Glomerular visceral epithelial cell (primary cell): ENCODE measurements at regions not wholly inside any gene's neighbourhood (a gene's known extent, or its start where the extent isn't known, plus 50 kb on each side); places are given as distances from the start of the nearest gene placed in this dataset.
A peak's percentile ranks its signal among the peaks of the same experiment; 100 is the strongest.

ENCODE experiments used
- DNase-seq: peaks from one replicate; pipeline ENCODE4 v3.0.0-alpha.2; 2016; ENCODE audit errors: extremely low spot score

DNA sequence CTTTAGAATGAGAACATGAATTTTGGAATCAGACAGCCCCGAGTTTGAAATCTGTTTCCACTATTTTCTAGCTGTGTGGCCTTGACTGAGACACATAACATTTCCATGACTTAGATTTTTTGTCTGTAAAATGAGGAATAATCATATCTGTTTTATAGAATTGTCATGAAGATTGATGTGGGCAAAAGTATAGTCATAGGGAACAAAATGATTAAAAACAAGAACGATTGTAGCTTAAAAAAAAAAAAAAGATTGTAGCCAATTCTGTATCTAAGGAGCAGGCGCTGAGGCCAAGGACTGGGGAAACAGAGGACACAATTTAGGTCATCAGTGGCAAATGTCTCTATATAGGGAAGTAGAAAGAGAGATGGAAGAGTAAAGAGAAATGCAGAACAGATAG is 201.6 kb upstream of the C1QTNF7 start:
- DNase-seq, result no peak

DNA sequence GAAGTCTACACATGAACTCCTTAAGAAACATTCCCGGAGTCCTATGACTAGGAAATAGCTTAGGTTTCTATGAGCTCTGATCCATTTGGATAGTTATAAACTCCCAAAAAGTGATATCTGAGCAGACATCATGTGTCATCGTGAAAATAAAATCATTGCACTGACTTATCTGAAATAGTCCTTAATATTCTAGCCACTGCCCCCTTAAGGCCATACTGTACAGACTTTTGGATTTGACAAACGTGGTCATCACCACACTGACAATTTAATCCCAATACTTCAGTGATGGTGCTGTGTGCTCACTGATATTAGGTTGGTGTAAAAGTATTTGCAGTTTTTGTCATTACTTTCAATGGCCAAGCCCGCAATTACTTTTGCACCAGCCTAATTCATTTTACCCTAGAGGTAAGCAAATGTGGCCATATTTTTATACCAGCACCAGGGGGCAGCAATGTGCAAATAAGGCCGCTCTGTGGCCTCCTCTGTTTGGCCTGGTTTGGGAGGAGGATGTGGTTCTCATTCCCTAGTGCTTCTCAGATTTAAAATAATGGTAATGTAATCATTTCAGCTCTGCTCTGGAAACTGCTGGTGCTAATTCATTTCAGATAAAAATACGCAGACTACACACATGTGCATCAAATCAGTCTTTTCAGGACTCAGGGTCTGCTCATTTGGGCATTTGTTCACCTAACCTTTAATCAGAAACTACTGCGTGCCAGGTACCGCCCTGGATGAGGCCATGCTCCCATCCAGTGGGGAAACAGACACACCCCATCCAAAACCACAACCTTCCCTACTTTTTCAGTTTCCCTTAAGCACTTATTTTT is 196.4 kb upstream of the C1QTNF7 start:
- DNase-seq, result peak; percentile 76

DNA sequence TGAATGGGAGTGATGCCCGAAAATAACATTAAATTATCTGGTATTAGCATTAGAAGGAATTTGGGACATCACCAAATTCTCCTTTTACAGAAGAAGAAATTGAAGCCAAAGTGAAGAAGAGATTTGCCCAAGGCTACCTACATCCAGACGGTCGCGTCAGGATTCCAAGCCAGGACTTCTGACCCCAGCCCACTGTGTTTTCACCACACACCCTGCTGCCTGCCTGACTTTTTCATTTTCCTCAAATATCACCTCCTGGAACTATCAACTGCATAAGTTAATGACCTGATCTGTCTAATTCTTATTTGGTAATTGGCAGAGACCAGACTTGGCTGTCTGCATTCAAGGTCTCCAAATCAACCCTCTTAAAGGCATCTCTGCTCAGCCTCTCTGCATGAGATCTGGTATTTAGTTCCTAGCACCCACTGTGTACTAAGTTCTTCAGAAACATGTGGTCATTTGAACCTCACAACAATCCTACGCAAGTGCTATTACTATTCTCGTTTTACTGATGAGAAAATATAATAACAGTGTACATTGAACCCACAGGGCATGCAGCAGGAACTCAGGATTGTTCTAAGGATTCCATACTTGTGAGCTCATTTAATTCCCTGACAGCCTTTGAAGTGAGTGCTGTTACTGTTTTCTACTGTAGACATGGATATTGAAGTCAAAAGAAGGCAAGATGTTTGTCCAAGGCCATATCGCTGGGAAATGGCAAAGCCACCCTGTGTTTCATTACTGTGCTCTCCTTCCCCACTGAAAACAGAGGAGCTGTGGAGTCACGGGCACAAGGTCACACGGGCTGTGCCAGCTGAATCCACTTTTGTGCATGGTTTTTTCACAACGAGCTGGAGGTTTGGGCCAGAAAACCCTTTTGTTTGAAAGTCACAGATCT is 195.2 kb upstream of the C1QTNF7 start:
- peak; percentile 12 for DNase-seq

DNA sequence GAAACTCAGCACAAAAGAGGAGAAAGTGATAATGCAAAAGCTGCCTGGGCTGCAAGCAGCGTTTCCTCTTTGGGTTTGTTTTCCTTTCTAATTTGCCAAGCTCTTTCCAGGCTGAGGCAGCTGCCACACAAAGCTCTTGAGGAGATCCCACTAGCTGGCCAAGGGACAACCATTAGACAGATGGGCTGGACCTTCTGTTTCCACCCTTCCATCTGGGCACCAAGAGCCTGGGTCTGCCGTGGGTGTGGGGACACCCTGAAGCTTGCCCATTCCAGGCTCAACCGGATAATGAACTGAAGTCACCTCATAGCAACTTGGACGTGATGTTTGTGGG is 194.6 kb upstream of the C1QTNF7 start:
- no peak for DNase-seq

DNA sequence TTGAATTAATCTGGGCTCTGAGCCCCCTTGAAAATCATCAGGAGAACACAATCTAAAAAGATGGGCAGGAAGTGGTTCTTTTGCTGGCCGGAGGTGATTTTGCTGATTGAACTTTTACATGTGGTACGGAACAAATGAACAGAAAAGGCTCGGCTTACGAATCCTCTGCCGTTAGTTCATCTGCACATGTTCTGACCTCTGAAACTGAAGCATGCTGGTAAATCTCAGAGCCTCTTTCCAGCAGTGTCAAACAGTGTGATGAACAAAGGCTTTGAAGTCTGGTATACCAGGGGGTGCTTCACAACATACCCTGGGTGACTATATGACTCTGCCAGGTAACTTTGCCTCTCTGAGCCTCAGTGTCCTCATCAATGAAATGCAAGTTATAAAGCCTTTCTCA is 194.2 kb upstream of the C1QTNF7 start:
- DNase-seq, result no peak

DNA sequence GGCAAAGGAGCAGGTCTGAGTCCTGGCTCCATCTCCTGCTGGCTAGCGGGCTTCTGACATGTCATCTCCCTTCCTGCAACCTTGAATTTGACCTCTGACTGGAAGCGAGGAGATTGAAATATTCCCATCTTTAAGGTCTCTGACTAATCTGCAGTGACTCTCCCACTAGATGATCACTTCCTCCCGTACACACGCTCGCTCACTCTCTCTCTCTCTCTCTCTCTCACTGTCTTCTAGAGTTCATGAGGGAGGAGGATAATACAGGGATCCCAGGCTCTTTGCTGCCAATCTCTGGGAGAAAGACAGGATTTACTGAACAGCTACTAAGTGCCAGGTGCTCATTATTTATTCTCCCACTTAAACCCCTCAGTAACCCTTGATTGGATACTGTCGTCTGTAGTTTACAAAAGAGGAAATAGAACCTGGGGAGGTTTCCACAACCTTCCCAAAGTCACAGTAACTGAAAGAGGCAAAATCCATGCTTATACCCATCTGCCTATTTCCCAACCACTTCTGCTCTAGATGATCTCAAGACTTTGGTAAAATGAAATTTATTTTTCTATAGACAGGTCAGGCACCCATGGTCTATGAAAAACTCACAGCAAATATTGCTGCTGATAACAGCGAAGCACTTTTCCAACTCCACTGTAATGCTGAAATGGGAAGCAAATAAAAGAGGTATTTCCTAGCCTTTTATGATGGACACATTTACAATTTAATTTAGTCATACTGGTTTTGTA is 193.5 kb upstream of the C1QTNF7 start:
- peak; percentile 33 for DNase-seq

DNA sequence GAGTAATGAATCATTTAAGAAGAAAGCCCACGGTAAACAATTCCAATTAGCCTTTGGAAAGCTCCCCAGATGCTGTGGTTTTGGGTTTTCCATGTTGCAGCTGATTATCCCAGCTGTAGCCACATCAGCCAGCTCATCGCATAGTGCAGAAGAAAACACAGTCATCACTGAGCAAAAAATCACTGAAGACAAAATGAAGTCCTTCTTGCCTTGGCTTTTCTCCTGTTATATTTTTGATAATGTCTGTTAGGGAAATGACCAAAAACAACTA is 193.0 kb upstream of the C1QTNF7 start:
- DNase-seq, result peak; percentile 60

DNA sequence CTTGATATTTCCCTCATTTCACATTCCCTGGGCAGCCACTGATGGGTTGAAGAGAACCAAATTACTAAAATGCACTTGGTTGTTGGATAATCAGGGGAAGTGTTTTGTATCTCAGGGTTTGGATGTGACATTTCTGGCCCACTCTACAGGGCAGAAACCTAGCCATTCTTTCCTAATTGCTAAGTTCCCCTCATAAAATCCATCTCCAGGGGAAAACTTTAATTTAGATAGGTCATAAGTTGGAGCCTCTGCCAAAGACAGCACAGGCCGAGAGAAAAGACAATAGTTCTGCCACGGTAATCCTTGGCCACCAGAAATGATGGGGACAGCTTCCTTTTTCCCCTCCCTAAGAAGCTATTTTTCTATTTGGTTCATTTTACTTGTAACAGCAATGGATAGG is 192.7 kb upstream of the C1QTNF7 start:
- DNase-seq, result no peak

DNA sequence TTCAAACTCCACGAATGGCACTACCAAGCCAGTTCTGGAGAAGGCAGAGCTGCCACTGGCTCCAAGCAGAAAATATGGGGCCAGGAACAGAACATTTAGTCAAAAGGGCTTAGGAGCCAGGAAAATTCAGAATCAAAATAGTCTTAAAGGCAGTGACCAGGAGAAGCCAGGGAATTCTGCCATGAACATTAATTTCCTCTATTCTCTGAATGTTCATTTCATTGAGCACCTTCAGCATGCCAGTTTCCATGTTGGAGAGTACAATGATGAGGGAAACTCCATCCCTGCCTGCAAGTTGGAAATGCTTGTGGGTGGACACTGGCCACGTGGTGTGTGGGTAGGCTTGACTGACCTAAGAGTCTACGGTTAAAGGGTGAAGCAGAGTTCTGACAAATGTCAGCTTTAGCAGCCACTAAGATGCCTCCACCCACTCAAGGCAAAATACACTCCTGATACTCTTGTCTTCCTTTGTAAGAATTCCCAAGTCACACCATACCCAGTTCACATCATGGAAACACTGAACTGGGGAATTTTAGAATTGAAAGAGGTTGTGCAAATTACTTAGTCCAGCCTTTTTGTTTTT is 190.1 kb upstream of the C1QTNF7 start:
- DNase-seq, result no peak

DNA sequence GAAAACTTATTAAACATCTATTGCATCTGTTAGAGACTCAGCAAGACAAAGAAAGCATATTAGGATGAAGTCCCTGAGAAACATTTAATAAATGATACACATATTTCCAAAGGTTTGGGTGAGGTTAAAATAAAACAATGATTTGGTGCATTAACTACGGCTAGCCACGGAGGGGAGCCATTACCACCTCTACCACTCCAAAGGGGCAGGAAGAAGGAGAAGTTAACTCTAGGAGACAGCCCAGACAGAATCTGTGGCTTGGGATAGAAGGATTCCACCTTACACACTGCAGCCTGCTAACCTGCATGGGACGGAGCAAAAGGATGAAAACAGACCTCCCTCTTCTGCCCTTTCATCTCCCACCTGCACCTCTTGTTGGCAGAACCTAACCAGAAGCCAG is 189.1 kb upstream of the C1QTNF7 start:
- DNase-seq, result peak; percentile 46

DNA sequence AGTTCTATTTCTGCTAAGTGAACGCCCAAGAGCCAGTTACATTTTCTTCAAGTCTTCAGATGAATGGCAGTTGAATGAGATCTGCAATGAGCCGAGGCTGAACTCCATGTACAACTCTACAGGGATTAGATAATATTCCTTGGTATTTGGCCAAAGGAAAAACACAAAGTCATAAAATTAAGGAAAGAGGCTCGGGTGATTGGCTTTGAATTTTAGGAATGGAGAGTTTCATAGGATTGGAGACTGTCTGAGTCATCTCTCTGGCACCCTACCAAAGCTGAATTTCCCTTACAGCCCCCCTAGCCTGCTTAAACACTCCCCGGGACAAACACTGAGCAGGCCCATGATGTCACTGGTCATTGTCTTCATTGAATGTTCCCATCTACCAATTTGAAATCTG is 188.0 kb upstream of the C1QTNF7 start:
- no peak for DNase-seq

DNA sequence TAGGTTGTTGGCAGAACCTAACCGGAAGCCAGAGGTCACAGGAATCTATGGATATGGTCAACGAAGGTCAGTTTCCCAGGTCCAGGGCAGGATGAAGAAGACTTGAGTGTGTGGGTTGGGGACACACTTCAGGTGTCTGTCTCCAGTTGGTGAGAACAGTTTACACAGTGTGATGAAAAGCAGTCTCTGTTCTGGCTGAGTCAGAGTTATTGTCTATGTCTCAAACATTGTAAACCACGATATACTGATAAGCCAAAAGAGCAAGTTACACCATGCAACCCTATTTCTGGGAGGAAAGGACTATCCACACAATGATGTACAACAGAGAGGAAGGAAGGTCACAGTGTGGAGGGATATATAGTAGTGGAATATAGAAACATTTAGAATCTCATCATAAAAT is 187.1 kb upstream of the C1QTNF7 start:
- no peak for DNase-seq

DNA sequence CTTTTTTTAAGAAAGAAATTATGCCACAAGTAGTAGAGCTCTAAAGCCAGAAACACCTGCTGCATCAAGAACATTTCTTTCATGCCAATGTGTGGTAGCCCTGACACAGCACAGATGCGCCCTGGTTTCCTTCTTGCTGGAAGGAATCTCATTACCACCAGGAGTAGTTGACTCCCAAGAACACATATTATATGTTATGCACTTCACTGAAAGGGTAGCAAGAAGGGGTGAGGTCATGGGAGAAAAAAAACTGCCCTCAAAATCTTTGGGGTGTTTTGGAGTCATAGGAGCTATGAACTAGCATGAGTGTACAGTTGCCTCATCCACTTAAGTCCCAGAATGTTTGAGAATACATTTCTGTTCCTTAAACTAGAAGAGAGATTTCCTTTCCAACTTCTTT is 185.8 kb upstream of the C1QTNF7 start:
- DNase-seq, result no peak

DNA sequence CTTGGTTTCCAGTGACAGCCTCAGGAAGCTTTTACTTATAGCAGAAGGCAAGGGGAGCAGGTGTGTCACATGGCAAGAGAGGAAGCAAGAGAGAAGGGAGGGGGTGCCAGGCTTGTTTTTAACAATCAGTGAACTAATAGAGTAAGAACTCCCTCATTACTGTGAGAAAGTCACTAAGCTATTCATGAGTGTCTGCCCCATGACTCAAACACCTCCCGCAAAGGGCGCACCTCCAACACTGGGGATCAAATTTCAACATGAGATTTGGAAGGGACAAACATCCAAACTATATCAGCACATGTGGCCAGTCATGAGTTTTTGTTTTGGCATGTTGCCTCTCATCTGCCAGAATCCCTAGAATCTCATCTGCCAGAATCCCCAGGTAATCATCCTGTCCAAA is 183.5 kb upstream of the C1QTNF7 start:
- no peak for DNase-seq

DNA sequence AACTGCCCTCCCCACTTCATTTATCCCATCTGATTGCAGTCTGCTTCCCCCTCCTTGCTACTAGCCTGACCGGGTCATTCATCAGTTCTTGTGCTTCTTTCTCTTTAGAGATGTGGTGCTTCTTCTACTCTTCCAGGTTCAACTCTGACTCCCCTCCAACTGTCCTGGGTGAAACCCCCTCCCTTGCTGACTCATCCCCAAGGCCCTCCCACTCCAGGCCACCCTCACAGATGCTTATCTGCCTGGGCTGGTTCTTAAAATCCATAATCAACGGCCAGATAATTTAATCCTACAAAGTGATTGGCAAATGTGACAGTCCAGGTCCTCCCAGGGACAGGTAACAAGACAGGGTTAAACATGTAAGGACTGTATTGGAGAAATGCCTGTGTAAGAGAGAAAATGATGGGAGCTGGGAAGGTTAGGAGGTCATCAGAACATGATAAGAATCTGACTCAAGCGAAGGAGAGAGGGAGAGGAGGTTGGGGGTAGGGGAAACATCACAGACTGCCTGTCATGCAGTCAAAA is 182.8 kb upstream of the C1QTNF7 start:
- DNase-seq, result no peak

DNA sequence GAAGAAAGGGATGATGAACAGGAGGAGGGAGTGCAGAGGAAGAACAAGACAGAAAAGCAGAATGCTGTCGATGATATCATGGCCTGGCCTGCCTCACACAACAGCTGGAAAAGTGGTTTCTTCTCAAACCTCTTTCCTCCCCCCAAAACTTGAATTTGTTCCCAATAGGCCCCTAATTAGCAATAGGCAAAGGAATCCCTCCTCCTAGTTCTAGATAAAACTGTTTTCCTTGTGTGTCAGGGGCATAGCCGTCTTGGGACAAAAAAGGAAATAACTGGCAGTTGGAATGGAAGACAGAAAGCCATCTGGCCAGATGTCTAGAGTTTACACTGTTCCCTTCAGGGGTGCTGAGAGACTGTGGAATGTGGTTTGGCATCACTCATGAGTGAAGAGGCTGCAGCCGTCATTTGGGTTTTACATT is 177.8 kb upstream of the C1QTNF7 start:
- no peak for DNase-seq

DNA sequence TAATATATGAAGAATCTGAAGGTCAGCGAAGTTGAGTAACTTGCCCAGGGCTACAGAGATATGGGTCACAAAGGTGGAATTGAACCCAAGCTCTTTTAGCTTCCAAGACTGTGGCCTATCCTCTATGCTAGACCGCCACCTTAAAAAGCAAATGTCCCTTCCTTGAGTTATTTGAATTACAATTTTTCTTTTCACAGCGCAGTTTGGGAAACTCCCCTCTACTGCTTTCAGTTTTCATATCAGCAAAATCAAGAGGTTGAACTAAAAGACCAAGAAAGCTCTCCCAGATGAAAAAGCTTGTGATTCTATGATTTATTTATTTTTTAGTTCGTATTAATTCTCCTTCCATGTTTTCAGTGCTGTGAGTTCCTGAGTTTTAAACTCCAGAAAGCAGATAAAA is 174.5 kb upstream of the C1QTNF7 start:
- DNase-seq, result no peak

DNA sequence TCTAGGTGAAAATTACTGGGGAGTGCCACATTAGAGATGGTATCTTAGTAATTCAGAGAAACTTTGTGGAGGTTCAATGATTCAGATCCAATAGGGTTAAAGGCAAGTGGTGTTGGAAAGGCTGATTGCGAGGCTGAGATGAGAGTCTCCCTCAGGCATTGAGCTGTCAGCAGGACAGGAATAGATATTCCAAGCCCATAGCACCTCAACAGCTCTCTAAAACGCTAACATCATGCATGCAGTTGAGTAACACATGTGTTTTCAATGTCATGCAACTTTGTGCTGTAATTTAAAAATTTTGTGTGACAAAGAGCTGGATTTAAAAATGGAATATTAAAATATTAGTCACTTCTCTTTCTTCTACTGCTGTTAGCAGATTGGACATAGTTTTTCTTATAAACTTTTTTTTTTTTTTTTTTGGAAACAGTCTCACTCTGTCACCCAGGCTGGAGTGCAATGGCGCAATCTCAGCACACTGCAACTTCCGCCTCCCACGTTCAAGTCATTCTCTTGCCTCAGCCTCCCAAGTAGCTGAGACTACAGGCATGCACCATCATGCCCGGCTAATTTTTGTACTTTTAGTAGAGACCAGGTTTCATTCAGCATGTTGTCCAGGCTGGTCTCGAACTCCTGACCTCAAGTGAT is 173.5 kb upstream of the C1QTNF7 start:
- DNase-seq, result no peak

DNA sequence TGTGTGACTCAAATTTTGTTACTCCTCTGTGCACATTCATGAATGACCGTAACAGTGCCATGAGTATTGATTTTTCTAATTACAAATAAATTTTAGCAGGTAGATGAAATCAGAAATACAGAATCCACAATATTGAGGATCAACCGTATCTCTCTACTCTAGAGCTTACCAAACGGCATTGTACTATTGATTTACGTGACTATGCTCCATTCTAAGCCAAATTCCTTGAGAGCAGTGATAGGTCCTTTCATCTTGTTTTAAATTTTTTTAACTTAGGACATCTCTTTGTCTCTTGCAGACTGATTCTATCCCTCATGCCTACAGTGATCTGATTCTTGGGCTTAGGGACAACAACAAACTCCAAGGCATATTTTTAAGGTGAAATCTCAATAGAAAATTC is 172.3 kb upstream of the C1QTNF7 start:
- DNase-seq, result no peak

DNA sequence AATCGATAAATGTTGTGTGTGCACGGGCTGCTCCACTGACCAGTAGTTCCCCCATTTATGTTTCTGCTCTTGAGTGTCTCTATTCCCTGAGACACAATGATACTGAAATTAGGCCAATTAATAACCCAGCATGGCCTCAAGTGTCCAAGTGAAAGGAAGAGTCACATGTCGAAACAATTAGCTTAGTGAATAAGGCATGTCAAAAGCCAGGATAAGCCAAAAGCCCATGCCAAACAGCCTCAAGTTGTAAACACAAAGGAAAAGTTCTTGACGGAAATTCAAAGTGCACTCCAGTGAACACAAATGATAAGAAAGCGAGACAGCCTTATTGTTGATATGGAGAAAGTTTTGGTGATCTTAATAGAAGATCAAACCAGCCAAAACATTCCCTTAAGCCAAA is 167.1 kb upstream of the C1QTNF7 start:
- no peak for DNase-seq

DNA sequence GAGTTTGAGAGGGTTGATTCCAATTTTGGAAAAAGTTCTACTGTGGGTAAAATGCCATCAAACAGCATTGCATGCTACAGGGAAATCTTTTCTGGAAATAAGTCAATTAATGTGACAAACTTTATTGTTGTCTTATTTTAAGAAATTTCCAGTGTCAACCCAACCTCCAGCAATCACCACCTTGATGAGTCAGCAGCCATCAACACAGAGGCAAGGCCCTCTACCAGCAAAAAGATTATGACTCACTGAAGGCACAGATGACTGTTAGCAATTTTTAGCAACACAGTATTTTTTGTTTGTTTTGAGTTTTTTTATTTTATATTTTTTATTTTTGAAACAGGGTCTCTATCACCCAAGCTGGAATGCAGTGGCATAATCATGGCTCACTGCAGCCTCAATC is 165.4 kb upstream of the C1QTNF7 start:
- no peak for DNase-seq

DNA sequence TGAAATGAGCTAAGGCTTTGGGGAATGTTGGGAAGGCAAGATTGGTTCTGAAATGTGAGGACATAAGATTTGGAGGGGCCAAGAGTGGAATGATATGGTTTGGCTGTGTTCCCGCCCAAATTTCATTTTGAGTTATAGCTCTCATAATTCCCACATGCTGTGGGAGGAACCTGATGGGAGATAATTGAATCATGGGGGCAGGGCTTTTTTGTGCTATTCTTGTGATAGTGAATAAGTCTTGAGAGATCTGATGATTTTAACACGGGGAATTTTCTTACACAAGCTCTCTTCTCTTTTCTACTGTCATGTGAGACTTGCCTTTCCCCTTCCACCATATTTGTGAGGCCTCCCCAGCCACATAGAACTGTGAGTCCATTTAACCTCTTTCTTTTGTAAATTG is 157.6 kb upstream of the C1QTNF7 start:
- no peak for DNase-seq
